Neural cell (in vitro differentiated cells): ENCODE measurements at regions not wholly inside any gene's neighbourhood (a gene's known extent, or its start where the extent isn't known, plus 50 kb on each side); places are given as distances from the start of the nearest gene placed in this dataset.

Experiments used
- H2AFZ ChIP-seq: fragments of 200-600, 300-800 bp; sonication (generic), shearing (Covaris generic); 2 replicates; pipeline ENCODE4 v1.6.0; 2014; ENCODE audit warnings: low read depth, mild to moderate bottlenecking, antibody characterized with exemption, low read length, moderate library complexity
- H3F3A ChIP-seq: fragments of 200-600 bp; shearing (Covaris generic); 2 replicates; pipeline ENCODE4 v1.6.1; 2016; ENCODE audit warnings: mild to moderate bottlenecking, moderate library complexity, mixed read lengths, antibody characterized with exemption, low read length; ENCODE audit not compliant: insufficient read depth, poor library complexity, severe bottlenecking
- H3K27ac ChIP-seq: fragments of 200-600, 300-800 bp; sonication (generic), shearing (Covaris generic); 2 replicates; pipeline ENCODE4 v1.5.1; 2014; ENCODE audit warnings: mild to moderate bottlenecking, low read length, moderate library complexity
- H3K27me3 ChIP-seq: fragments of 300-800, 200-600 bp; sonication (generic), shearing (Covaris generic); 2 replicates; pipeline ENCODE4 v1.6.0; 2014; ENCODE audit warnings: mild to moderate bottlenecking, low read depth, low read length, moderate library complexity; ENCODE audit not compliant: insufficient read depth
- H3K36me3 ChIP-seq: fragments of 300-800, 200-600 bp; sonication (generic), shearing (Covaris generic); 2 replicates; pipeline ENCODE4 v1.5.1; 2014; ENCODE audit warnings: mild to moderate bottlenecking, antibody characterized with exemption, low read length, moderate library complexity; ENCODE audit not compliant: insufficient read depth
- H3K4me2 ChIP-seq: fragments of 300-800, 200-600 bp; sonication (generic), shearing (Covaris generic); 2 replicates; pipeline ENCODE4 v1.6.0; 2014; ENCODE audit warnings: mild to moderate bottlenecking, low read length
- H3K4me3 ChIP-seq: fragments of 300-800, 200-600 bp; sonication (generic), shearing (Covaris generic); 2 replicates; pipeline ENCODE4 v1.5.1; 2014; ENCODE audit warnings: mild to moderate bottlenecking, low read length, moderate library complexity
- H3K79me2 ChIP-seq: fragments of 200-600 bp; shearing (Covaris generic); replicated peaks from 2 replicates; pipeline ENCODE4 v1.6.0; 2014; ENCODE audit warnings: mild to moderate bottlenecking, low read length, moderate library complexity; ENCODE audit not compliant: insufficient read depth
- H3K9ac ChIP-seq: fragments of 300-800, 200-600 bp; sonication (generic), shearing (Covaris generic); 2 replicates; pipeline ENCODE4 v1.6.1; 2016; ENCODE audit warnings: mild to moderate bottlenecking, low read length, mixed read lengths
- H3K9me2 ChIP-seq: fragments of 200-600 bp; shearing (Covaris generic); 2 replicates; pipeline ENCODE4 v1.6.1; 2016; ENCODE audit warnings: mild to moderate bottlenecking, low read length, mixed read lengths; ENCODE audit not compliant: insufficient read depth
- H3K9me3 ChIP-seq: fragments of 200-600, 300-800 bp; sonication (generic), shearing (Covaris generic); 2 replicates; pipeline ENCODE4 v1.6.1; 2016; ENCODE audit warnings: mild to moderate bottlenecking, mixed run types, low read length, moderate library complexity, mixed read lengths
- H4K20me1 ChIP-seq: fragments of 200-600 bp; shearing (Covaris generic); 2 replicates; pipeline ENCODE4 v1.6.1; 2016; ENCODE audit warnings: mild to moderate bottlenecking, mixed run types; ENCODE audit not compliant: insufficient read depth
- EP300 ChIP-seq: fragments of 450-650 bp; conservative IDR thresholded peaks from 2 replicates; pipeline ENCODE4 v1.6.1; 2014; ENCODE audit warnings: antibody characterized with exemption, mild to moderate bottlenecking, moderate library complexity; ENCODE audit not compliant: poor library complexity, severe bottlenecking
- EZH2 ChIP-seq: fragments of 200-600, 300-800 bp; shearing (Covaris generic), sonication (generic); IDR thresholded peaks from 2 replicates; pipeline ENCODE4 v1.6.1; 2014; ENCODE audit warnings: antibody characterized with exemption, low read length, borderline replicate concordance, mild to moderate bottlenecking; ENCODE audit not compliant: insufficient read depth, poor library complexity, severe bottlenecking
- POLR2AphosphoS5 ChIP-seq: IDR thresholded peaks from 2 replicates; pipeline ENCODE4 v1.6.1; 2012
- RAD21 ChIP-seq: fragments of 450-650 bp; conservative IDR thresholded peaks from 2 replicates; pipeline ENCODE4 v1.6.1; 2014; ENCODE audit warnings: antibody characterized with exemption, mild to moderate bottlenecking, moderate library complexity
- SMC3 ChIP-seq: fragments of 450-650 bp; conservative IDR thresholded peaks from 2 replicates; pipeline ENCODE4 v1.6.1; 2014; ENCODE audit warnings: antibody characterized with exemption, mild to moderate bottlenecking, moderate library complexity; ENCODE audit not compliant: poor library complexity
- TF ChIP-seq, protein P1 (sequence below): IDR thresholded peaks from 2 replicates; pipeline ENCODE4 v1.6.1; 2012; ENCODE audit warnings: borderline replicate concordance
- TF ChIP-seq, protein P2 (sequence below): fragments of 450-650 bp; IDR thresholded peaks from 2 replicates; pipeline ENCODE4 v1.5.1; 2014; ENCODE audit warnings: antibody characterized with exemption, mild to moderate bottlenecking, moderate library complexity; ENCODE audit not compliant: poor library complexity, severe bottlenecking

DNA sequence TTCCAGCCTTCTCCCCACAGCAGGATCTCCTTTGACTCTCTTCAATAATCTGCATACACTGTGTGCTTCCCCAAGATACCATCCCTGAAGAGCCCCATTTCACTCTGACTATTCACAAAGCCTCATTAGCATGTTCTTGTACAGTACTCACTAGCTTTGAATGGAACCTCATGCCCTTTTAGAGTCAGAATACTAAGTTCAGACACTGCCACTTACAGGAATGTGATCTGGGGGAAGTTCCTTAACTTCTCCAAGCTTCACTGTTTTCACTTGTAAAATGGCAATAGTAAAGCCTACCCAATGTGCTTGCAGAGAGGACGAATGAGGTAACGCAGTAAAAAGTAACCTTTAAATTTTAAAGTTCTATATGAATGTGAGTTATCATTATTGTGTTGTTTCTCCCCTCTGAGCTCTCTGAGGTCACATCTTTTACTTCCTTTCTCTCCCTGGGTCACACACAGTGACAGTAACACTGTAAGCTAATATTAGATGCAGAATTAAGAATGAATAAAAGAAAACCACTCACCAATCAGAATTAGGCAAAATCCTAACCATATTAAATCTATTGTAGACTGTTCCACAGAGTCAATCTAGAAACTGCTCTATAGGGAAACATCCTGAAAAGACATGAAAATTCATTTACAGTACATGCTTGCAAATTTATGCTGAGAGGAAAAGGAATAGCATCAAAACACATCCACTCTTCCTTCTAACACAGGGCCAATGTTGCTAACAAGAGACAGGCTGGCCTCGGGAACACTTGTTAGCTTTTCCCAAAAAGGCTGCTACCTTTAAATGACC, 64.2 kb upstream of the IL6 start:
- H3K79me2 ChIP-seq = no peaks in the 10 kb centered on the region
- H2AFZ ChIP-seq = no peak overlapping the region
- H3K36me3 ChIP-seq = no peaks in the 10 kb centered on the region
- no peak overlapping the region for H3K4me2 ChIP-seq
- TF ChIP-seq SMC3 (no peak), RAD21 (no peak), EZH2 (no peak), EP300 (no peak)
- TF ChIP-seq, protein P1, sequence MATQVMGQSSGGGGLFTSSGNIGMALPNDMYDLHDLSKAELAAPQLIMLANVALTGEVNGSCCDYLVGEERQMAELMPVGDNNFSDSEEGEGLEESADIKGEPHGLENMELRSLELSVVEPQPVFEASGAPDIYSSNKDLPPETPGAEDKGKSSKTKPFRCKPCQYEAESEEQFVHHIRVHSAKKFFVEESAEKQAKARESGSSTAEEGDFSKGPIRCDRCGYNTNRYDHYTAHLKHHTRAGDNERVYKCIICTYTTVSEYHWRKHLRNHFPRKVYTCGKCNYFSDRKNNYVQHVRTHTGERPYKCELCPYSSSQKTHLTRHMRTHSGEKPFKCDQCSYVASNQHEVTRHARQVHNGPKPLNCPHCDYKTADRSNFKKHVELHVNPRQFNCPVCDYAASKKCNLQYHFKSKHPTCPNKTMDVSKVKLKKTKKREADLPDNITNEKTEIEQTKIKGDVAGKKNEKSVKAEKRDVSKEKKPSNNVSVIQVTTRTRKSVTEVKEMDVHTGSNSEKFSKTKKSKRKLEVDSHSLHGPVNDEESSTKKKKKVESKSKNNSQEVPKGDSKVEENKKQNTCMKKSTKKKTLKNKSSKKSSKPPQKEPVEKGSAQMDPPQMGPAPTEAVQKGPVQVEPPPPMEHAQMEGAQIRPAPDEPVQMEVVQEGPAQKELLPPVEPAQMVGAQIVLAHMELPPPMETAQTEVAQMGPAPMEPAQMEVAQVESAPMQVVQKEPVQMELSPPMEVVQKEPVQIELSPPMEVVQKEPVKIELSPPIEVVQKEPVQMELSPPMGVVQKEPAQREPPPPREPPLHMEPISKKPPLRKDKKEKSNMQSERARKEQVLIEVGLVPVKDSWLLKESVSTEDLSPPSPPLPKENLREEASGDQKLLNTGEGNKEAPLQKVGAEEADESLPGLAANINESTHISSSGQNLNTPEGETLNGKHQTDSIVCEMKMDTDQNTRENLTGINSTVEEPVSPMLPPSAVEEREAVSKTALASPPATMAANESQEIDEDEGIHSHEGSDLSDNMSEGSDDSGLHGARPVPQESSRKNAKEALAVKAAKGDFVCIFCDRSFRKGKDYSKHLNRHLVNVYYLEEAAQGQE = no peak
- H3K27me3 ChIP-seq = no peaks in the 10 kb centered on the region
- H3K9me2 ChIP-seq = no peaks in the 10 kb centered on the region
- no peaks in the 10 kb centered on the region for H4K20me1 ChIP-seq
- no peak overlapping the region for H3K9ac ChIP-seq
- H3F3A ChIP-seq = no peaks in the 10 kb centered on the region
- no peak overlapping the region for H3K27ac ChIP-seq
- H3K9me3 ChIP-seq = no peaks in the 10 kb centered on the region
- H3K4me3 ChIP-seq = no peak overlapping the region

DNA sequence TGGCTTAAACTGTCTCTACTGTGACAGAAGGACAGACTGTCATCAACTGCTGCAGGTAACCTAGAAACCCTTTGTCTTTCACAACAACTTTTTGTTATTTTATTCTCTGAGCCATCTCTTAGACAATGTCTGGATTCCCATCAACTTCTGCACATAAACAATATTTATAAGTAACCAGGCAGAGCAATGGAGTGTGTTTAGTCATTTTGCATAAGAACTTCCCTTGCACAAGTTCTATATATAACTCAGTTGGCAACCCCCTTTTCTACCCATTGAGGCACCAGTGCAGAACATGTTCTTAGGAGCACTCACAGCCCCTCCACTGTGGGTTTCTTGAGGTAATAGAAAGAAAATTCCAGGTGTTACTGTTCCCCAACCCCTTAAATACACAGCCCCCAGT, 65.0 kb upstream of the IL6 start:
- Histone ChIP-seq H3K9me3 (no peaks in the 10 kb centered on the region), H3K9ac (no peak overlapping the region), H3K4me2 (no peak overlapping the region), H3K27ac (no peak overlapping the region), H3K4me3 (no peak overlapping the region), H3K36me3 (no peaks in the 10 kb centered on the region), H3K79me2 (no peaks in the 10 kb centered on the region), H3K9me2 (no peaks in the 10 kb centered on the region), H2AFZ (no peak overlapping the region), H4K20me1 (no peaks in the 10 kb centered on the region), H3K27me3 (no peaks in the 10 kb centered on the region), H3F3A (no peaks in the 10 kb centered on the region)
- TF ChIP-seq POLR2AphosphoS5 (no peak), SMC3 (no peak), EZH2 (no peak), EP300 (no peak)
- TF ChIP-seq, protein P1 = no peak
- TF ChIP-seq, protein P2, sequence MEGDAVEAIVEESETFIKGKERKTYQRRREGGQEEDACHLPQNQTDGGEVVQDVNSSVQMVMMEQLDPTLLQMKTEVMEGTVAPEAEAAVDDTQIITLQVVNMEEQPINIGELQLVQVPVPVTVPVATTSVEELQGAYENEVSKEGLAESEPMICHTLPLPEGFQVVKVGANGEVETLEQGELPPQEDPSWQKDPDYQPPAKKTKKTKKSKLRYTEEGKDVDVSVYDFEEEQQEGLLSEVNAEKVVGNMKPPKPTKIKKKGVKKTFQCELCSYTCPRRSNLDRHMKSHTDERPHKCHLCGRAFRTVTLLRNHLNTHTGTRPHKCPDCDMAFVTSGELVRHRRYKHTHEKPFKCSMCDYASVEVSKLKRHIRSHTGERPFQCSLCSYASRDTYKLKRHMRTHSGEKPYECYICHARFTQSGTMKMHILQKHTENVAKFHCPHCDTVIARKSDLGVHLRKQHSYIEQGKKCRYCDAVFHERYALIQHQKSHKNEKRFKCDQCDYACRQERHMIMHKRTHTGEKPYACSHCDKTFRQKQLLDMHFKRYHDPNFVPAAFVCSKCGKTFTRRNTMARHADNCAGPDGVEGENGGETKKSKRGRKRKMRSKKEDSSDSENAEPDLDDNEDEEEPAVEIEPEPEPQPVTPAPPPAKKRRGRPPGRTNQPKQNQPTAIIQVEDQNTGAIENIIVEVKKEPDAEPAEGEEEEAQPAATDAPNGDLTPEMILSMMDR = no peak
